NCI-H2227 (cell line): ENCODE measurements at regions not wholly inside any gene's neighbourhood (a gene's known extent, or its start where the extent isn't known, plus 50 kb on each side); places are given as distances from the start of the nearest gene placed in this dataset.

Experiments
- DNase-seq: peaks from one replicate; lab custom pipeline; 2025; ENCODE audit not compliant: unreplicated experiment; lab: John Stamatoyannopoulos, UW

- DNase-seq: no peak
Measured at GRCh38 chr7:156162451-156162850, 350.2 kb upstream of the SHH start.

GRCh38 chr7:156160811-156161210 is 348.5 kb upstream of the SHH start:
- DNase-seq: no peak

GRCh38 chr7:156158693-156159092 is 346.4 kb upstream of the SHH start:
- DNase-seq: no peak

- no peak for DNase-seq
Measured at GRCh38 chr7:156158213-156158612, 345.9 kb upstream of the SHH start.

- DNase-seq: no peak
Measured at GRCh38 chr7:156157409-156158012, 345.2 kb upstream of the SHH start.

GRCh38 chr7:156156734-156157408 is 344.6 kb upstream of the SHH start:
- no peak for DNase-seq

- DNase-seq: no peak
Measured at GRCh38 chr7:156155988-156156733, 343.9 kb upstream of the SHH start.

- DNase-seq: no peak
Measured at GRCh38 chr7:156153590-156153989, 341.3 kb upstream of the SHH start.

- no peak for DNase-seq
Measured at GRCh38 chr7:156152390-156152789, 340.1 kb upstream of the SHH start.

GRCh38 chr7:156151658-156152057 is 339.4 kb upstream of the SHH start:
- no peak for DNase-seq

GRCh38 chr7:156151078-156151477 is 338.8 kb upstream of the SHH start:
- no peak for DNase-seq

- DNase-seq: no peak
Measured at GRCh38 chr7:156148995-156149394, 336.7 kb upstream of the SHH start.

GRCh38 chr7:156148547-156148946 is 336.3 kb upstream of the SHH start:
- no peak for DNase-seq

- DNase-seq: no peak
Measured at GRCh38 chr7:156147756-156148504, 335.7 kb upstream of the SHH start.

- no peak for DNase-seq
Measured at GRCh38 chr7:156147104-156147503, 334.8 kb upstream of the SHH start.

GRCh38 chr7:156145996-156146395 is 333.7 kb upstream of the SHH start:
- no peak for DNase-seq

- no peak for DNase-seq
Measured at GRCh38 chr7:156145184-156145583, 332.9 kb upstream of the SHH start.

- no peak for DNase-seq
Measured at GRCh38 chr7:156143683-156144082, 331.4 kb upstream of the SHH start.

- no peak for DNase-seq
Measured at GRCh38 chr7:156143158-156143557, 330.9 kb upstream of the SHH start.

- no peak for DNase-seq
Measured at GRCh38 chr7:156141941-156142340, 329.7 kb upstream of the SHH start.

- DNase-seq: no peak
Measured at GRCh38 chr7:156140896-156141295, 328.6 kb upstream of the SHH start.

- DNase-seq: no peak
Measured at GRCh38 chr7:156140447-156140846, 328.2 kb upstream of the SHH start.
